ENCODE measurements at regions not wholly inside any gene's neighbourhood (a gene's known extent, or its start where the extent isn't known, plus 50 kb on each side); places are given as distances from the start of the nearest gene placed in this dataset.
A peak's percentile ranks its signal among the peaks of the same experiment; 100 is the strongest.

- TF ChIP-seq CTCF (conservative IDR thresholded peaks at IDR 0.05; ENCODE audit: low read depth, low read length): no peak
- H3K4me3 ChIP-seq (ENCODE audit: low read depth, low read length): no peak overlapping the region
- DNase-seq (ENCODE audit: low read depth): no peak
These were observed 313.5 kb downstream of the AGTPBP1 start for GRCh38 chr9:85428230-85428629.

GRCh38 chr9:85427772-85428171, 314.0 kb downstream of the AGTPBP1 start:
- TF ChIP-seq CTCF (conservative IDR thresholded peaks at IDR 0.05; ENCODE audit: low read depth, low read length): no peak

GRCh38 chr9:85425153-85425611, 316.6 kb downstream of the AGTPBP1 start:
- DNase-seq (ENCODE audit: low read depth): peak; percentile 46
- H3K4me3 ChIP-seq (ENCODE audit: low read depth, low read length): no peak overlapping the region
- peak; percentile 92 for TF ChIP-seq CTCF (conservative IDR thresholded peaks at IDR 0.05; ENCODE audit: low read depth, low read length)

More at GRCh38 chr9:85427772-85428171, 314.0 kb downstream of the AGTPBP1 start:
- H3K4me3 ChIP-seq (ENCODE audit: low read depth, low read length): no peak overlapping the region
- DNase-seq (ENCODE audit: low read depth): no peak

GRCh38 chr9:85423422-85423821, 318.3 kb downstream of the AGTPBP1 start:
- no peak for DNase-seq (ENCODE audit: low read depth)
- no peak overlapping the region for H3K4me3 ChIP-seq (ENCODE audit: low read depth, low read length)
- no peak for TF ChIP-seq CTCF (conservative IDR thresholded peaks at IDR 0.05; ENCODE audit: low read depth, low read length)

GRCh38 chr9:85421641-85422040, 320.1 kb downstream of the AGTPBP1 start:
- no peak overlapping the region for H3K4me3 ChIP-seq (ENCODE audit: low read depth, low read length)
- DNase-seq (ENCODE audit: low read depth): no peak
- no peak for TF ChIP-seq CTCF (conservative IDR thresholded peaks at IDR 0.05; ENCODE audit: low read depth, low read length)

GRCh38 chr9:85420750-85421149, 321.0 kb downstream of the AGTPBP1 start:
- H3K4me3 ChIP-seq (ENCODE audit: low read depth, low read length): no peak overlapping the region
- DNase-seq (ENCODE audit: low read depth): peak; percentile 56
- TF ChIP-seq CTCF (conservative IDR thresholded peaks at IDR 0.05; ENCODE audit: low read depth, low read length): no peak

GRCh38 chr9:85417674-85418073, 324.1 kb downstream of the AGTPBP1 start:
- TF ChIP-seq CTCF (conservative IDR thresholded peaks at IDR 0.05; ENCODE audit: low read depth, low read length): no peak
- no peak for DNase-seq (ENCODE audit: low read depth)
- no peak overlapping the region for H3K4me3 ChIP-seq (ENCODE audit: low read depth, low read length)

Measured in epithelial cell of proximal tubule (primary cell).